Liver (tissue), 8 donors: ENCODE measurements at regions not wholly inside any gene's neighbourhood (a gene's known extent, or its start where the extent isn't known, plus 50 kb on each side); places are given as distances from the start of the nearest gene placed in this dataset.

Source experiments
- DNase-seq: peaks from one replicate; pipeline ENCODE4 v3.0.0-alpha.2; 2017; ENCODE audit warnings: low spot score
- H3K27ac ChIP-seq, 2 donors: one replicate each; pipeline ENCODE4 v1.7.0; 2013; ENCODE audit warnings: inconsistent platforms in 2 of 2, low read length in 2 of 2, control low read depth in 1 of 2, low read depth in 1 of 2, mild to moderate bottlenecking in 1 of 2
- H3K27me3 ChIP-seq, 4 donors: one replicate each; pipeline versions ENCODE4 v1.6.1 to v1.7.0; 2013; ENCODE audit warnings: low read length in 3 of 4, inconsistent platforms in 1 of 4, mild to moderate bottlenecking in 1 of 4, moderate library complexity in 1 of 4; ENCODE audit not compliant: control insufficient read depth in 4 of 4, insufficient read depth in 4 of 4
- H3K36me3 ChIP-seq, 4 donors: one replicate each; pipeline versions ENCODE4 v1.6.1 to v1.7.0; 2013; ENCODE audit warnings: low read length in 3 of 4, mild to moderate bottlenecking in 3 of 4, low read depth in 1 of 4, moderate library complexity in 1 of 4; ENCODE audit not compliant: control insufficient read depth in 4 of 4, insufficient read depth in 3 of 4
- H3K4me1 ChIP-seq, 4 donors: one replicate each; pipeline versions ENCODE4 v1.6.1 to v1.7.0; 2013; ENCODE audit warnings: low read length in 3 of 4, mild to moderate bottlenecking in 3 of 4, moderate library complexity in 1 of 4; ENCODE audit not compliant: control insufficient read depth in 4 of 4, insufficient read depth in 4 of 4
- H3K4me3 ChIP-seq, 3 donors: one replicate each; pipeline versions ENCODE4 v1.6.1 to v1.7.0; 2013; ENCODE audit warnings: low read length in 3 of 3, control low read depth in 1 of 3, low read depth in 1 of 3, mild to moderate bottlenecking in 1 of 3
- H3K9ac ChIP-seq, 2 donors: one replicate each; pipeline ENCODE4 v1.7.0; 2013; ENCODE audit warnings: low read length in 2 of 2, mild to moderate bottlenecking in 2 of 2, moderate library complexity in 2 of 2, control low read depth in 1 of 2, low read depth in 1 of 2
- H3K9me3 ChIP-seq, 4 donors: one replicate each; pipeline versions ENCODE4 v1.6.1 to v1.7.0; 2013; ENCODE audit warnings: low read length in 3 of 4; ENCODE audit not compliant: control insufficient read depth in 4 of 4
- CTCF ChIP-seq: fragments of 150-350 bp; IDR thresholded peaks from 2 replicates; pipeline ENCODE4 v1.5.1; 2017; ENCODE audit warnings: improper control_type of control experiment, low read depth, low read length; ENCODE audit not compliant: missing input control
- EGR1 ChIP-seq, 2 donors: IDR thresholded peaks; 2 replicates each; pipeline ENCODE4 v1.6.1; 2016 to 2018; ENCODE audit warnings: antibody characterized with exemption in 2 of 2, low read depth in 2 of 2
- FOXA1 ChIP-seq: IDR thresholded peaks from 2 replicates; pipeline ENCODE4 v1.6.1; 2016; ENCODE audit warnings: antibody characterized with exemption
- FOXA2 ChIP-seq: IDR thresholded peaks from 2 replicates; pipeline ENCODE4 v1.6.1; 2016; ENCODE audit warnings: antibody characterized with exemption
- GABPA ChIP-seq, 2 donors: IDR thresholded peaks in 1 of 2; conservative IDR thresholded peaks in 1 of 2; 2 replicates each; pipeline ENCODE4 v1.6.1; 2016; ENCODE audit warnings: antibody characterized with exemption in 2 of 2, mild to moderate bottlenecking in 1 of 2, moderate library complexity in 1 of 2
- HNF4A ChIP-seq, 2 donors: conservative IDR thresholded peaks; 2 replicates each; pipeline ENCODE4 v1.6.1; 2016; ENCODE audit warnings: antibody characterized with exemption in 2 of 2, mild to moderate bottlenecking in 2 of 2
- HNF4G ChIP-seq: IDR thresholded peaks from 2 replicates; pipeline ENCODE4 v1.6.1; 2016; ENCODE audit warnings: antibody characterized with exemption
- JUND ChIP-seq, 2 donors: IDR thresholded peaks; 2 replicates each; pipeline ENCODE4 v1.6.1; 2016; ENCODE audit warnings: antibody characterized with exemption in 2 of 2
- MAX ChIP-seq: IDR thresholded peaks from 2 replicates; pipeline ENCODE4 v1.6.1; 2016; ENCODE audit warnings: antibody characterized with exemption
- NR2F2 ChIP-seq: IDR thresholded peaks from 2 replicates; pipeline ENCODE4 v1.6.1; 2016; ENCODE audit warnings: antibody characterized with exemption
- RAD21 ChIP-seq, 2 donors: IDR thresholded peaks; 2 replicates each; pipeline ENCODE4 v1.6.1; 2016; ENCODE audit warnings: antibody characterized with exemption in 2 of 2, mild to moderate bottlenecking in 2 of 2
- RXRA ChIP-seq, 2 donors: IDR thresholded peaks; 2 replicates each; pipeline ENCODE4 v1.6.1; 2017 to 2018; ENCODE audit warnings: antibody characterized with exemption in 2 of 2, mild to moderate bottlenecking in 1 of 2
- SP1 ChIP-seq: IDR thresholded peaks from 2 replicates; pipeline ENCODE4 v1.6.1; 2018; ENCODE audit warnings: antibody characterized with exemption, mild to moderate bottlenecking
- TAF1 ChIP-seq: conservative IDR thresholded peaks from 2 replicates; pipeline ENCODE4 v1.6.1; 2016; ENCODE audit warnings: antibody characterized with exemption, mild to moderate bottlenecking
- YY1 ChIP-seq: IDR thresholded peaks from 2 replicates; pipeline ENCODE4 v1.6.1; 2016; ENCODE audit warnings: antibody characterized with exemption, mild to moderate bottlenecking
- ZBTB33 ChIP-seq: IDR thresholded peaks from 2 replicates; pipeline ENCODE4 v1.6.1; 2016; ENCODE audit warnings: antibody characterized with exemption
- WGBS: extraction: QIAGEN DNeasy Blood & Tissue Kit; methylation state at CpG from one replicate; pipeline ENCODE4 v1.1.7; 2013; 5-methylcytosine and 5-hydroxymethylcytosine counted together
- TF ChIP-seq, protein P1 (sequence below): IDR thresholded peaks from 2 replicates; pipeline ENCODE4 v1.6.1; 2016; ENCODE audit warnings: antibody characterized with exemption
- TF ChIP-seq, protein P2 (sequence below): IDR thresholded peaks from 2 replicates; pipeline ENCODE4 v1.6.1; 2016; ENCODE audit warnings: antibody characterized with exemption, mild to moderate bottlenecking
- donor health status: healthy.
- donor health status: healthy.
- donor health status: healthy.
- donor health status: healthy.
- donor health status: healthy.

- 91% methylated on average over 3 of the region's 3 CpGs for WGBS
- no peak overlapping the region for H3K4me3 ChIP-seq
- no peaks in the 10 kb centered on the region for H3K4me1 ChIP-seq
- TF ChIP-seq GABPA (IDR thresholded peaks at IDR 0.05 in 1 of 2, conservative IDR thresholded peaks at IDR 0.05 in 1 of 2): no peak
- no peak for TF ChIP-seq JUND (IDR thresholded peaks at IDR 0.05)
- no peak for TF ChIP-seq RAD21 (IDR thresholded peaks at IDR 0.05)
- no peak for TF ChIP-seq HNF4A (conservative IDR thresholded peaks at IDR 0.05)
- no peak for TF ChIP-seq HNF4G
- TF ChIP-seq FOXA2: no peak
- TF ChIP-seq ZBTB33: no peak
- TF ChIP-seq MAX: no peak
- TF ChIP-seq NR2F2: no peak
- TF ChIP-seq TAF1: no peak
- TF ChIP-seq CTCF: no peak
- TF ChIP-seq, protein P1, sequence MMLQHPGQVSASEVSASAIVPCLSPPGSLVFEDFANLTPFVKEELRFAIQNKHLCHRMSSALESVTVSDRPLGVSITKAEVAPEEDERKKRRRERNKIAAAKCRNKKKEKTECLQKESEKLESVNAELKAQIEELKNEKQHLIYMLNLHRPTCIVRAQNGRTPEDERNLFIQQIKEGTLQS: no peak
- TF ChIP-seq SP1: no peak
- TF ChIP-seq, protein P2, sequence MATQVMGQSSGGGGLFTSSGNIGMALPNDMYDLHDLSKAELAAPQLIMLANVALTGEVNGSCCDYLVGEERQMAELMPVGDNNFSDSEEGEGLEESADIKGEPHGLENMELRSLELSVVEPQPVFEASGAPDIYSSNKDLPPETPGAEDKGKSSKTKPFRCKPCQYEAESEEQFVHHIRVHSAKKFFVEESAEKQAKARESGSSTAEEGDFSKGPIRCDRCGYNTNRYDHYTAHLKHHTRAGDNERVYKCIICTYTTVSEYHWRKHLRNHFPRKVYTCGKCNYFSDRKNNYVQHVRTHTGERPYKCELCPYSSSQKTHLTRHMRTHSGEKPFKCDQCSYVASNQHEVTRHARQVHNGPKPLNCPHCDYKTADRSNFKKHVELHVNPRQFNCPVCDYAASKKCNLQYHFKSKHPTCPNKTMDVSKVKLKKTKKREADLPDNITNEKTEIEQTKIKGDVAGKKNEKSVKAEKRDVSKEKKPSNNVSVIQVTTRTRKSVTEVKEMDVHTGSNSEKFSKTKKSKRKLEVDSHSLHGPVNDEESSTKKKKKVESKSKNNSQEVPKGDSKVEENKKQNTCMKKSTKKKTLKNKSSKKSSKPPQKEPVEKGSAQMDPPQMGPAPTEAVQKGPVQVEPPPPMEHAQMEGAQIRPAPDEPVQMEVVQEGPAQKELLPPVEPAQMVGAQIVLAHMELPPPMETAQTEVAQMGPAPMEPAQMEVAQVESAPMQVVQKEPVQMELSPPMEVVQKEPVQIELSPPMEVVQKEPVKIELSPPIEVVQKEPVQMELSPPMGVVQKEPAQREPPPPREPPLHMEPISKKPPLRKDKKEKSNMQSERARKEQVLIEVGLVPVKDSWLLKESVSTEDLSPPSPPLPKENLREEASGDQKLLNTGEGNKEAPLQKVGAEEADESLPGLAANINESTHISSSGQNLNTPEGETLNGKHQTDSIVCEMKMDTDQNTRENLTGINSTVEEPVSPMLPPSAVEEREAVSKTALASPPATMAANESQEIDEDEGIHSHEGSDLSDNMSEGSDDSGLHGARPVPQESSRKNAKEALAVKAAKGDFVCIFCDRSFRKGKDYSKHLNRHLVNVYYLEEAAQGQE: no peak
- TF ChIP-seq RXRA (IDR thresholded peaks at IDR 0.05): no peak
- no peak for TF ChIP-seq EGR1 (IDR thresholded peaks at IDR 0.05; ENCODE audit: low read depth in 2 of 2)
- TF ChIP-seq FOXA1: no peak
- no peak for TF ChIP-seq YY1
- DNase-seq: no peak
- H3K27me3 ChIP-seq: no peaks in the 10 kb centered on the region
- no peak overlapping the region for H3K27ac ChIP-seq
- no peak overlapping the region for H3K9ac ChIP-seq
- H3K36me3 ChIP-seq: no peaks in the 10 kb centered on the region
- H3K9me3 ChIP-seq: no peaks in the 10 kb centered on the region
Observed at GRCh38 chr3:41097896-41098496, 101.3 kb upstream of the CTNNB1 start.
